NCI-H82 (cell line): ENCODE measurements at regions not wholly inside any gene's neighbourhood (a gene's known extent, or its start where the extent isn't known, plus 50 kb on each side); places are given as distances from the start of the nearest gene placed in this dataset.
"Not testable (repeated sequence)": the region's sequence is repeated elsewhere in the genome, so short reads cannot be mapped to it uniquely, and the experiment has no call there.

Experiments
- DNase-seq: peaks from one replicate; lab custom pipeline; 2025; lab: John Stamatoyannopoulos, UW

DNA sequence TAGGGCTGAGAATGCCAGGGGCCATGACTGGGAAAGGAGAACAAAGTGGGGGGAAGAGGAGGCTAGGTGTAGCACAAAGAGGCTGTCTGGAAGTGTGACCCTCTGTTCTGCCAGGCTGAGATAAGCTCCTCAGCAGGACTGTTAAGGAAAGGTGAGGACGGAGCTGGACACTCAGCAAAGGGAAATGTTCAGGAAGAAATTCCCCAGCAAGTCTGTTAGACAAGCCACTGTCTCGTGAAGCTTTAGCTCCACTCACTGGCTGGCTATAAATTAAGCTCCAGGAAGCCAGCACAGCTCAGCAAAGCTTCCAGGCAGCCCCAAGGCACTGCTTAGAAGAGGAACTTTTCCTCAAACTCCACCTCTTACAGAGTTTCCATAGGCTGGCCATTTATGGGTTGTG, 181.2 kb upstream of the API5 start:
- DNase-seq: peak; percentile 67

DNA sequence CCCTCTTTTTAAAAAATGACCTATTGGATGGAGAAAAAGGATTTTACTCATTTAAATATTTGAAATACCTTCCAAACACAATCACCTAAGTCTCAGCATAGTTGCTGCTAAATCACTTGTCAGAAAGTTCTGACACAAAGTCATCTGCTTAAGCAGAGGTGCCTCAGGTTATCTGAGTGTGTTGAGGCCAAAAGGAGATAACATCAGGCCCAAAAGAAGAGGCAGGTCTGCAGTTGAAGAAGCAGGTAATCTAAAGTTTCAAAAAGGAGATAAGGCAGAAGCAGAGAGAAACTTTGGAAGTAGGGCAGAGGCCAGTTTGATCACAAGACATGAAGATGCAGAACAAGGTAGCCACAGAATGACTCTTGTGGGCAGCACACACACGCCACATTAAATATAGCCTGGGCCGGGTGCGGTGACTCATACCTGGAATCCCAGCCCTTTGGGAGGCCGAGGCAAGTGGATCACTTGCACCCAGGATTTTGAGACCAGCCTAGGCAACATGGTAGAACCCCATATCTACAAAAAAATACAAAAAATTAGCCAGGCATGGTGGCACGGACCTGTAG, 175.7 kb upstream of the API5 start:
- no peak for DNase-seq

DNA sequence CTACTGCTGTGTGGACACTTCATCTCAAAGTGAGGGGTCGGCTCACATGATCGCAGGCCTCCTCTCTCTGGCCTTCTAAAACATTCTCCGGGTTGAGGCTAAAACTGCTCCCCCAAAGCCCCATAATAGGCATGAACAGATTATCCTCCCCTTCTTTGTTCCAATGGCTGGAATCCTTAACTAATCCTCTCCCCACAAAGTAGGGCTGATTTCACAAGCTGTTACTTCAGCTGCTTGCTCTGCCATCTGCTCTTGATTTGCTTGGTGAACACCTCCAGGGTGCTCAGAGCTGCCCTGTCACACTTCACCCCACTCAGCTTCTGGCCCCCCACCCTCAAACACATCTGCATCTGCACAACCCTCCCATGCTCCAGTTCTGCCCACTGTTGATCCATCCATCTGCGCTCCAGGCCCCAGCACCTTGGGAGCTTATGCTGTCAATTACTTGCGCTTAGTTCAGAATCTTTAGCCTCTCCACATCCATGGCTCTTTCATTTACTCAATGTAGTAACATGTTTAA, 173.1 kb upstream of the API5 start:
- peak; percentile 97 for DNase-seq

DNA sequence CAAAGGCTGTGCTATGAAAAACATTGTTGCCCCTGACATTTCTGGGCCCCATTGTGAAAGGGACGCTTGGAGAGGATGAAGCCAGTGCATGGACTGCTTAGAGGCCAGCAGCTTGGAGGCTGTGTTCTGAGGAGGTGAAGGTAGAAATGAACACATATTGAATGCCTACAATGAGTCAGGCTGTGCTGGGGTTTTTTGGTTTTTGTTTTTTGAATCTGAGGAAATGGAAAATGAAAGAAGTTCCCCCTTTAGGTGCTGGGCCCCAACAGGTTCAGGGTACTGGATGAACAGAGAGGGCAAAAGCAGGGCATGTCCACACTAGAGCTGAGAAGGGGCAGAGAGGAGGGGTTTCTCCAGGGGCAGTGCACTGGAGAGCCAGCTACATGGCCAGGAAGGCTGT, 166.1 kb upstream of the API5 start:
- no peak for DNase-seq

DNA sequence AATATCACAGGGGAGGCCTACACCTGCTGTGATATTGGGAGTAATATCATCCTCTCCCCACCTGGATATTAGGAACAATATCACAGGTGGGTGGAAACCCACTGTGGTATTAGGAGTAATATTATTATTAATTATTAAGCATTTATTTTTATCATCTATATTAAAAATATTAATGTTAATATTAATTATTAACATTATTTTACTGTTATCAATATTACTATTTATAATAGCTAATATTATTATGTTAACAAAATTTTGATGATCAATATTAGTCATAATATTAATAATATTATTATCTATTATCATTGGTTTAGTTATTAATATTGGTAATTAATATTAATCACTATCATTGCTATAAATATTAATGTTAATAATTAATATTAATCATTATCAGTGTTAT, 161.1 kb upstream of the API5 start:
- no peak for DNase-seq

DNA sequence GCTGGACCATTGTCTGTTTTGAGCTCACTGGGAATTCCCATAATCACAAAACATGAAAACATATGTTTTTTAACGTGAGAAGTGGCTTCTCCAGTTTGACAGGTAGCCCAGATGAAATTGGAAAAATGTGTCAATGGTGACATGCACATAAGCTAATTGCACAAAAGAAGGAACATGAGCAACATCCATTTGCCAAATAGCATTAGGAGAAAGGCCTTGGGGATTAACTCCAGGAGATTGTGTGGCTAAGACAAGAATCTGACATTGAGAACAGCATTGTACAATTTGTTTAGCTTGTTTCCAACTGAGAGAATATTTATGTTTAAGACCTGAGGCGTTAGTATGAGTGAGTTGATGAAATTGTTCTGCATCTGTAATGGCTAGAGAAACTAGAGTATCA, 147.0 kb upstream of the API5 start:
- DNase-seq: peak; percentile 50

DNA sequence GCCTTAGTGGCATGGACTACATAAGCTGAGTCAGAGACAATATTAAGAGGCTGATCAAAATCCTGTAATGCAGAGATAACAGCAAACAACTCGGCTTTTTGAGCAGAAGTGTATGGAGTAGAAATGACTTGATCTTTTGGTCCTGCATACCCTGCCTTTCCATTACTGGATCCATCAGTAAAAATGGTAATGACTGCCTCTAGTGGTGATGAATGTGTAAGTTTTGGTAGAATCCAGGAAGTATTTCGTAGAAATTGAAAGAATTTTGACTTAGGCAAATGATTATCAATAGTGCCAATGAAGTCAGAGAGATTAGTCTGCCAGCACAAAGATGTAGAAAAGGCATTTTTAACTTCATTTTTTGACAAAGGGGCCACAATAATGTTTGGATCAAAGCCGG, 146.4 kb upstream of the API5 start:
- peak; percentile 13 for DNase-seq

DNA sequence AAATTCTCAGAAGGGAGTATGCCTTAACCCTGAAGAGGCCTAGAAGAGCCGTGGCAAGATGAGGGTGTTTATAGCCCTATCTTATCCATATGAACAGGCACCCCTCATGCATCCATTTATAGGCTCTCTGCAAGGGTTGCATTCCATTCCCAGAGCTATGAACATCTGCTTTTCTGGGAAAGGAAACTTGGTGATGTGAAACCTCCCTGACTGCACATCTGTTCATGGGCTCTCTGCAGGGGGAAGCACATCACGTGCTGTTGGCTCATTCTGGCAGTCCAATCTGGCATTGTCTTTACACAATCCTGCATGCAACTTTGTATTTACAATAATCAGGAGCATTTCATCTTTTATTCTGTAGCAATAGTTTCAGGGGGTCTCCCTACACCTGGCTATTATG, 143.6 kb upstream of the API5 start:
- DNase-seq: not testable (repeated sequence)

DNA sequence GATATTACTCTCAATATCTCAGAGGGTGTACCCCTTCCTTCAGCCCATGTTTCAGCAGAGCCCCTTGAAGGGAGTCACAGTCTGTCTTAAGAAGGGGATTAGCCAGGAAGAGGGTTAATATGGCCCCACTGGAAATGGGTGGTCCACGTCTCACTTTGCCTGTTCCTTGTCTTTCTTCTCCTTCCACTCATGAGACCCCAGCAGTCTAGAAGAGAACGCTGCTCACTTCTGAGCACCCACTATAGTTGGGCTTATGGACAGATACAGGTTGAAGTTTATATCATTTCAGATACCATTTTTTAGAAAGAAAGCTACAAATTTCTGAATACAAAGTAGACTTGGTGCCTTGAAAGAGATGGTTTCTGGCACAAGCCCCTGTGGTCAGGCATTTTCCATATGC, 139.3 kb upstream of the API5 start:
- no peak for DNase-seq

DNA sequence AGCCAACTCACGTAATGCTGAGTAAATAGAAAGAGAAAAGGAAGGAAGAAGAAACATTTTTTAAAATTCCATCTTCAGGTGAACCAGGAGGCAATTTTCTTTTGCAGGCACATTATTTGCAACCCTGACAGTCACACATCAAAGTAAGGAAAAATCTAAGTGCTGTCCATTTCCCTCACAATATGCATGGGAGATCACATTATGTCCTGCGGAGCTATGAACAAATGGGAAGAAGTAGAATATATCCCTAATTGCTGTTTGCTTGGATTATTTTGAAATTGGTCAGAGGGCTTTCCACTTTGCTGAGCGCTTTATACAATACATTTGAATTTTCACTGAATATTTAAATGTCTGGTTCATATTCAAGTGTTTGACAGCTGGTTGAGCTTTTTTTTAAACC, 133.8 kb upstream of the API5 start:
- no peak for DNase-seq

DNA sequence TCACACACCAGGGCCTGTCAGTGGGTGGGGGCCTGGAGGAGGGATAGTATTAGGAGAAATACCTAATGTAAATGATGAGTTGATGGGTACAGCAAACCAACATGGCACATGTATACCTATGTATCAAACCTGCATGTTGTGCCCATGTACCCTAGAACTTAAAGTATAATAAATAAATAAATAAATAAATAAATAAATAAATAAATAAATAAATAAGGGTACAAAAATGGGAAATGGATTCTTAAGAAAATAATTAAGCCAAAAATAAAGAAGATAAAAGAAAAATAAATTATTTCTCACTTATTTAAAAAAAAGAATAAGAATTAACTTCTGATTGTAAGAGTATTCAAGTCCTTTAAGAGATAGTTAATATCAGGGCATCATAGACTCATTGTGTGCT, 117.3 kb upstream of the API5 start:
- not testable (repeated sequence) for DNase-seq

DNA sequence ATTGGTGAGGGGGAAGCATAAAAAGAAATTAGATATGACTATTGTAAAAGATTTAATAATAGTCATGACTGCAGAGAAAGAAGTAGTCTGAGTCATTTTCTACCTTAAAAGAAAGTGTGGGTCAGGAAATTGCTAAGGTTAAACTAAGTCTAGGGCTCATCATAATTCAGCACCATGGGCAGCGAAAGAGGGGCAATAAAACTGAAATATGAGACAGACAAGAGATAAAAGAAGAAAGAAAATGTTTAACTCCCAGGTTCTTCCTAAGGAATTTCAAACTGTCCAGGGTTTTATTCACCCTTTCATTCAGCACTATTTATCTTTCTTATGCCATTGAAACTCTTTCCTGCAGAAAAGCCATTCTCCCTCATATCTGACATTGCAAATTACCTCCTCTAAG, 114.4 kb upstream of the API5 start:
- DNase-seq: no peak

DNA sequence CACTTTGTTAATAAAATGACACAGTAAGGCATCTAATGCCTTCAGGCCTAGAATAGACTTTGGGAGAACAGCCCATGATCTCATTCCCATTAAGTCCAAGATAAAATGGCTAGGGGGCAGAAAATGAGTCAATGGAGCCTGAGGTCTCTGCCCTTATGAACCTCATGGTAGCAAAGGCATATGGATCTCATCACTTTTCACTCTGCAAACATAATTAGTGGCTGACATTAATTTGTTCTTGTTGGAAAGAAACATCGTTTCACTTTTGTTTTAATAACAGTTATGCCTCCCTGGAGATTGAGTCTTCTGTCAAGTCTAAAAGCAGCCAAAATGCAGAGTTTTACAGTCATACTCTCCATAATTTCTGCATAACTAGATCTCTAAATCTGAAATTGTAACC, 111.8 kb upstream of the API5 start:
- DNase-seq: no peak

DNA sequence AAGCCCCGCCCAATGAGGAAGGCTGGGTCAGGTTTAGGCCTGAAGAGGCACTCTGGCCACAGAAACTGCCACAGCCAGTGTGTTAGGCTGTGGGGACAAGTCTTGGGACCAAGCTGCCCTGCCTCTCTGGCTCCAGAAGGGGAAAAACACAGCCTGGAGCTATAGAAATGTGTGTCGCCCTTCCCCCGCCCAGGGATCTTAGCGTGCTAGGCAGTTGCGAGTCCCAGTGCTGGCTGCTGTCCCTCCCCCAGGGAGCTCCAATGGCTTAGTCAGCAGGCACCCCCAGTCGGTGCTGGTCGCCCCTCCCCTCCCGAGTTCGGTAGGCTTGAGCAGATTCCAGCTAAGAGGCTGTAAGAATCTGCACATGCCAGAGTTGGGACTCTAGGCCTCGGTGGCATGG, 99.5 kb upstream of the API5 start:
- DNase-seq: no peak

DNA sequence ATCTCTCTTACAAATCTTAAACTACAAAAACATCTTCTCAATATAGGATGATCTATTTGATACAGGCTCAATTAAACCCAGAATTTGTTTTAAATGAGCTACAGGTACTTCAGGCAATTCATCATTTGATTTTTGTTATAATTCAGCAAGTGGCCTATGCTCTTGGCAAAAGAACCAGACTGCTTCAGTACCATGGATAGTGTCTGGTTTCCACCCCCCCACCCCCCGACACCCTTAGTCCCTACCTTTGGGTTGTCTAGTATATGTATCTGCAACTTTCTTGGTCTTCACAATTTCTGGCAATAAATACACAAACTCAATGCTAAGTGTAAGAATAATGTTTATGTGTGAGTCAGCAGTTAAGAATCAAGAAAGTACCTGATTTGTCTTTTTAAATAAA, 97.3 kb upstream of the API5 start:
- no peak for DNase-seq

DNA sequence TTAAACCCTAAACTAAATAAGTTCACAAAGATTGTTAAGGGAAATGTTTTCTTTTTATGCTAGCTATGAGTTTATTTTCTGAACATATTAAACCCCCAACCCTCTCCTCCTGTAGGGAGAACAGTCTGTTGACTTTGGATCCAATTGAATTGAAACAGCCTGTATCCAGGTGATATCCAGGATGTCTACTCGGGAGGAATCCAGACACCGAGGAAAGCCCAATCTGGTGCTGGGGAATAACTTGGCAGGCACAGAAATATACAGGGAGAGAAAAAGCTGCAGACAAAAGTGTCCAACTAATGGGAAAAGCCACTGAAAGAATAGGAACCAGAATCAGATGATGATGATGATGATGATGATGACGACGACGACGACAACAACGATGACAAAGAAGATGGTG, 93.9 kb upstream of the API5 start:
- DNase-seq: no peak

DNA sequence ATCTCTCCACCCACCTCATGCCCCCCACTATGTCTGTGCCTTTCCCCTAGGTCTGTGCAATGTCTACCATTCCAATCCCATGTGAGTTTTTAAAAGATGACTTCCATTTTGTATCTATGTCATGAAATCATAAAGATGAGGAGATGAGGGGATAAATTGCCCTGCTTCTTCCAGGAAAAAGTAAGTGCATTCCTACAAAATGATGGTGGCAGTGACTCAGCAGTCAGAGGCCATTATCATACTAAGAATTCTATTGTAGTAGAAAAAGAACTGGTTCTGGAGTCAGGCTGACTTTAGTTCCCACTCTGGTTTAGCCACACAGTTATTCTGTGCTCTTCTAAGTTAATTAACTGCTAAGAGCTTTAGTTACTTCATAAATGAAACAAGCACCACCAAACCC, 89.6 kb upstream of the API5 start:
- no peak for DNase-seq

DNA sequence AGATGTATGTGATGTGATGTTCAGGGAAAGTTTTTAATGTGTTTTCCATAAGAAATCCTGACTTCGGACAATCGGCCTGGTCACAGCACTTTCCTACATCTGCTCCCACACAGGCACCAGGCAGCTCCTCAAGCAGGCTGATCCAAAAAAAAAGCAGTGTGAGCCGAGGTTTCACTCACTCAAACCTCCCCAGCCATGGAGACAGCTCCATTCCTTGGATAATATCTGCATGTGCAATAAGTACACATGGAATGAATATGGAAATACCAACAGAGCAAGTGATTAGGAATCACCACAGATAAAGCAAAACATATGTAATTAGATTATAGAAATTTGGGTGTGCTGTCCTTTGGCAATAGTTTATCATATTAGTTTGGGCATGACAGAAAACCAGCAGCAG, 88.8 kb upstream of the API5 start:
- DNase-seq: no peak

DNA sequence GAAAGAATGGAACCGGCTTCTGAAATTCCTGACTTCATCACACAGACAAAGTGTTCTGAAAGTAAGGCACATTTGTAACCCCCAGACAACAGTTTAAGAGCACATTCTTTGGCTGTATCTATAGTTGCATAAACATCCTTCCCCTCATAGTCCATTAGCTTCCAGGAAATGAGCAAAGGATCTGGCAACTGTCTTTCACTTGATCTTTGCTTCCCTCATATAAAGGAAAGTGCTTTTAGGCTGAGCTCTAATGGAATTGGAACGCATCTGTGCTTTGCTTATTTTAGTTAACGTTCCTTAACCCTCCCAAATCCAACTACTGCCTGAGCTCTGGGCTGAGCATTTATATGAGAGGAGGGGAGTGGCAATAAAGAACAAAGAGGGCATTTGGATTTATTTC, 76.9 kb upstream of the API5 start:
- peak; percentile 72 for DNase-seq

DNA sequence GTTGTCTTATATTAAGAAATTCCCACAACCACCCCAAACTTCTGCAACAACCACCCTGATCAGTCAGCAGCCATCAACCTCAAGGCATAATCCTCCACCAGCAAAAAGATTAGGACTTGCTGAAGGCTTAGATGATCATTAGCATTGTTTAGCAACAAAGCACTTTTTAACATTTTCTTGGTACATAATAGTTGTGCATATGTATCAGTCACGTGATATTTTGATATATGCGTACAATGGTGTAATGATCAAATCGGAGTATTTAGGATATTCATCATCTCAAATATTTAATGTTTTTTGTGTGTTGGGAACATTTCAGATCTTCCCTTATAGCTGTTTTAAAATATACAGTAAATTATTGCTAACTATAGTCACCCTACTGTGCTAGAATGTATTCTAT, 73.5 kb upstream of the API5 start:
- no peak for DNase-seq

DNA sequence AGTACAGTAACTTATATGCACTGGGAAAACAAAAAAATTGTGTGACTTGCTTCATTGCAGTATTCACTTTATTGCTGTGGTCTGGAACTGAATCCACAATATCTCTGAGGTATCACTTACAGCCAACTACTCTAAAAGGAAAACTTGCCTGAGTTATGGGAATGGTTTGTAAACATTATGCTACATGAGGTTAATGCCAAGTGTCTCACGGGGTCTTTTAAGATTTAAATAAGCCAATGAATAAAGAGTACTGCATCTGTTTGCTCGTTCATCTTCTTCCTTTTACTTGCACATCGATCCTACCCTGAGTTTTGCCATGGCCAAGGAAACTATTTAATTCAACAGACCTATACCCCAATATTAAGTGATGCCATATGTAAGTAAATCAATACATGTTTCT, 72.0 kb upstream of the API5 start:
- DNase-seq: no peak

DNA sequence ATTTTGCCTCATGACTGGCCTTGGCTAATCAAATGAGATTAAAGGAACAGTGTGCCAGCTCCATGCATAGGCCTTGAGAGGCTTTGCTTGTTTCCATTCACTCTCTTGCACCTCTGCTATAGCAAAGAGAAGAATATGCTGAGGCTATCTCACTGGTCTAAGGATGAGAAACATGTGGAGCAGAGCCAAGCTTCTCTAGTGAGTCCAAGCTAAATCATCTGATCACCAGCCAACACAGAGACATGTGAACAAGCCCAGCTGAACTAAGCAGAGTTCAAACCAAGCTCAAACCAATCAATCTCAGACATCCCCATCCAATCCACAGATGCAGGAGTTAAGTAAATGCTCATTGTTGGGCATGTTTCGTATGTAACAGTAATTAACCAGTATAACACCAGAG, 69.4 kb upstream of the API5 start:
- no peak for DNase-seq

DNA sequence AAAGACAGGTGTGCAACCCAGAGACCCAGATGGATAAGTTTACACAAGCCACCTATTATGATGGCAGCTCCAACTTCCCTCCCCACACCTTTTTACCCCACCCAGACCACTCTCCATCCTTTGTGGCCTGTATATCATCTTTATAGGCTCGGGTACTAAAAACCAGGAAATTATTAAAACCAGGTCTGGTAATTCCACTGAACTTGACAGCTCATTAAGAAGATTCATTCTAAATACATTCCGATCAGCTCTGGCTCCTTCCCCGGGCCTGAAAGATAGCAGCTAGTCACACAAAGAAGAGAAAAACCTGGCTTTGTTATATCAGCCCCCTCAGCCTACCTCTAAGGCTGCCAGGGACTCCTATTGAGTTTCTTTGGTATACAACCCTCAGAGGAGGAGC, 67.9 kb upstream of the API5 start:
- DNase-seq: peak; percentile 1

DNA sequence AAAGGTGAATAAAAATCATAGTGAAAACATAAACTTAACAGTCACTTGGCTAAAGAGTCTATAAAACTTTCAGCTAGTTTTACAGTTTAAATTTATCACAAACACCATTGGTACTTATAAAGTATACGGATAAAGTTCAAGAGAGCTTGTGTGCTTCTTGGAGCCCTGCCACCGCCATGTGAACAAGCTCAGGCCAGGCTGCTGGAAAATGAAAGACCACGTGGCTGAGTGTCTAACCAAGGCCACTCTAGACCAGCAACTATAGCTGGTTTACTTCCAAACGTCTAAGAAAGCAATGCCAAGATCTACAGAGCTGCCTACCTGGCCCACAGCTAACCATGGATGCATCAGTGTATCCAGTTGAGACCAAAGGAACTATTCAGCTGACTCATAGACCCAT, 66.3 kb upstream of the API5 start:
- DNase-seq: no peak

DNA sequence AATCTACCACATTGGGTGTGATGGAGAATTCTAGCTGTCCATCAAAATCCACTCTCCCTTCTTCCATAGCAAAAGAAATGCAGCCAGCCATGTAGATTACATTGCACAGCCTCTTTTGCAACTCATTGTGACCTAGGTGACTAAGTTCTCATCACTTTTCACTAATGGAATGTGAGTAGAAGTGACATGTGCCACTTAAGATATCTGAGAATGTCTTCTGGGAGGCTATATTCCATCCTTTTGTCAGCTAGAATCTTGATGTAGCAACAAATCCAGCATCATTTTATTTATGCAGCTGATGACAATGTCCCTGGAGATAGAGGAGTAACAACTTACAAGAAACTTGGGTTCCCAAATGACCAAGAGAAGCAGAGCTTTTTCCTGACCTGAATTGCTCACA, 61.5 kb upstream of the API5 start:
- no peak for DNase-seq
